ENCODE measurements at regions not wholly inside any gene's neighbourhood (a gene's known extent, or its start where the extent isn't known, plus 50 kb on each side); places are given as distances from the start of the nearest gene placed in this dataset.
"Not testable (repeated sequence)": the region's sequence is repeated elsewhere in the genome, so short reads cannot be mapped to it uniquely, and the experiment has no call there.

DNA sequence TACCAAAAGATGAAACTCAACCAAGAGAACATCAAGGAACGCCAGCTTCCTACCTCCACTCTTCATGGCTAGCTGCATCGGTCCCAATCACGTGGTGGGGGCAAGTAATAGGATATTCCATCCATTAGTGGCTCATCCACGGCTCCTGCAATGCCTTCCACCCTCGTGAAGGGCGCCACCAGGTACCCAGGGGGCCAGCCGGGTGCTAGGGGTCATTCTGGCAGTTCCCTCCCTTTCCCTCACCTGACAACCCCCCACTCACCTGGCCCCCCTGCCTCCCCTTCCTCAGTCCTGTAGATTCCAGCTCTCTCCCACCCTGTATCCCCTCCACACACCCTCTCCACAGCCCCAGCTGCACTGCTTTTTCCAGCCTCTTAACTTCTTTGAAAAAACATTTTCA, 161.9 kb downstream of the URI1 start:
- FAIRE-seq = no peak

- no peak for FAIRE-seq
Measured at GRCh38 chr19:30105316-30105715, 163.3 kb downstream of the URI1 start.

- no peak for FAIRE-seq
Measured at GRCh38 chr19:30105727-30106126, 163.7 kb downstream of the URI1 start.

DNA sequence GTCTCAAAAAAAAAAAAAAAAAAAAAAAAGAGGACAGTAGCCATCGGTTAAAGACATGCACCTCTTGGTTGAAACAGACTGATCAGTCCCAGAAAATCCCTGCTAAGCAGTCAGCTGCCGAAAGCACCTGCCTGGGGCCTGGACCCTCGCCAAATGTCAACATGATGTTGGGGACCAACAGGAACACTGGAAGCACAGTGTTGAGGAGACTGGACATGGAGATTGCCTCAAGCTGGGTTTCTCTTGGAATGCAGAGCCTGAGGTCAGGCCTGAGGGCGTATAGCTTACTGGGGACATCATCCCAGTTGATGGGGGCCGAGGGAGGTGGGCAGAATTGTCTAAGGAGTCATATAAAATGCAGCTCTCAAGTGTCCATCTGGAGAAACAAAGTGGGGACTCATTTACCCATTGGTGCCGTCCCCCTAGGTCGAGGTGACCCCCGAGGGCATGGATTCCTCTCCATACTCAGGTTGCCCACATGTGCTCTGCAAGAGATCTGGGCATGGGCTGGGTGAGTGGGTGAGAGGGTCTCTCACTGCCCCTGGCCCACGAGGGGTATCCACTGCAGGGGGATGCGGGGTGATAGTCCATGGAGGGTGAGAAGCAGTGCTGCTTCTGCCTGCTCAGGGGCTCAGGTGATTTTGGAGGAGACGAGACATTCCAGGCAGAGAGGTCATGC, 164.5 kb downstream of the URI1 start:
- FAIRE-seq = no peak

- FAIRE-seq = no peak
Measured at GRCh38 chr19:30107251-30107650, 165.2 kb downstream of the URI1 start.

DNA sequence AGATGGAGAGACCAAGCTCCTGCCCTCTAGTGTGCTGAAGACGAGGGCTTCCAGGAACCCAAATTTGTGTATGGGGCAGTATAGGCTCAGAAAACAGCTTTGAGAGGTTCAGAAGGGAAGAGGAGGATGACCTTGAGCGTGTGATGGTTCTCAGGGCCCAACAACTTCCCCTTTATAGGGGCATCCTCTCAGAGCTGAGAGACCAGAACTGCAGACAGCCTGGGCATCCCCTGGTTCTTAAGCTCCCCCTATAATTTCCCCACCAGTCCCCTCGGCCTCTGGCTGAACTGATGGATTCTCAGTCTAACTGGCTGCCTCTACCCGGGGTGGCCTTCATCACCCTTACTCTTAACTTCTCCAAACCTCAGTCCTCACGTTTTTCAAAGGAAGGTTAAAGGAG, 167.5 kb downstream of the URI1 start:
- FAIRE-seq = no peak

DNA sequence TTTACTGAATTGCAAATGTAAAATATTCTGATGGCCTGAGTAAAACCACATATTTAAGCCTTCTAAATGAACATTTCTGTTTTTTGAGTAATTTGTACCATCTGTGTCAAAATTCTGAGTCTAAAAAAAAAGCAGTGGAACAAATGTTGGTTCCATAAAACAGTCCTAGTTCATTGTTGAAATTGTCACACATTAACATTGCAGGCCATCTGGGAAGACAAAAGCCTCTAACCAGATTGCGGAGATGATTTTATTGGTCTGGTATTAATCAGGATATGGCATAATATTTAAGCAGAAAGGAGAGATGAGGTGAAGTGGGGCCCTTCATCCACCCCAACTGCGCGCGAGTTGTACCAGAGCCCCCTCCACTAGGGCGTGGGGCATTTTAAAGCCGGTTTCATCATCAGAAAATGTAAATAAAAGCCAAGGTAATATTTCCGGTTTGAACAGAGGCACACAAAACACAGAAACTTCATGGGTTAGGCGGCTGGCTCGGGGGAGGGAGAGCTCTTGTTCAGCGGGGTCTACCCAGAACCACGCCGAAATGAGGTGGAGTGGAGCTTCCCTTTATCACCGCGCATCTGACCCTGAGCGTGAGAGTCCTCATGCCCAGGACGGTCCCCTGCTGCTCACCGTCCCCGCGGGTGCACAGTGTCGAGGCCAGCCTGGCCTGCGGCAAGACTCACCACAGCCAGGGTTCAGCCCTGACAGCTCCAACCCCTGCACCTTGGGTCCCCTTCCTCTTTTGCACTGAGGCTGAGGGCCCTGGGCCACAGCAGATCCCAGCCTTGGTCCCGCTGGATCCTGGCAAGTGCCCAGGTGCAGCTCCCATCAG, 169.2 kb downstream of the URI1 start:
- FAIRE-seq = peak; percentile 39

- FAIRE-seq = no peak
Measured at GRCh38 chr19:30112171-30112570, 170.1 kb downstream of the URI1 start.

GRCh38 chr19:30112666-30113065, 170.6 kb downstream of the URI1 start:
- FAIRE-seq = no peak

DNA sequence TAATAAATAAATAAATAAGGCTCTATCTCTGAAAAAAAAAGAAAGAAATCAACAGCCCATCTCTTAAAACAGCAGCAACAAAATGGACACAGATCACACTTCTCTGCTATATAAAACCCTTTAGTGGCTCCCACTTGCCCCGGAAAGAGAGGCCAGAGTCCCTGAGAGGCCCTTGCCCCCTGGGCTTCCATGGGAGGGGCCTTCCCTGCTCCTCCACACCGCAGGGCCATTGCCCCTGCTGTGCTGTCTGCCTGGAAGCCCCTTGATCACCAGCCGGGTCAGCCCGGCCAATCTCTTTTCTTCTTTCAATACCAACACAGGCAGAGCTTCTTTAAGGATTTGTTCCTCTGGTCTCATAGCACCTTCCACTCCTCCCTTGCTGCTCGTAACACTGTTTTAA, 171.1 kb downstream of the URI1 start:
- FAIRE-seq = no peak

- FAIRE-seq = not testable (repeated sequence)
Measured at GRCh38 chr19:30114095-30114494, 172.1 kb downstream of the URI1 start.

GRCh38 chr19:30115947-30116346, 173.9 kb downstream of the URI1 start:
- no peak for FAIRE-seq

GRCh38 chr19:30116530-30116929, 174.5 kb downstream of the URI1 start:
- no peak for FAIRE-seq

- FAIRE-seq = no peak
Measured at GRCh38 chr19:30116984-30117555, 175.0 kb downstream of the URI1 start.

GRCh38 chr19:30117636-30118145, 175.7 kb downstream of the URI1 start:
- FAIRE-seq = no peak

- no peak for FAIRE-seq
Measured at GRCh38 chr19:30118221-30118620, 176.2 kb downstream of the URI1 start.

DNA sequence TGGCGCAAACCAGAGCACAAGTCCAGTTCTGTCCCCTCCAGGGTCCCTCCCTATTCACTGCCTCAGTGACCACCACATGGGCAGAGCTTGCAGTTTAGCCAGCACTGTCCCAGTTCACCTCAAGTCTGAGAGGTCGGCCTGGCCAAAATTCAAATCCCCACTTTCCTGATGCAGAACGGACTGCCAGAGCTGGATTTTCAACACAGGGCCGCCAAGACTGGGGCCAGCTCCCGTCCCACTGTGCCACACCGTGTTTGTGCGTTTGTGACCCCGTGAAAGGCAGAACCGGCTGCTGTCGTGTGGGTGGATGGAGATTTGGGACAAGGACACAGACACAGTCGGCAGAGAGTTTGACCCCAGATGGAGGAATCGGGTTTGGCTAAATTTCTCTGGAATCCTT, 176.7 kb downstream of the URI1 start:
- no peak for FAIRE-seq

GRCh38 chr19:30119180-30119908, 177.3 kb downstream of the URI1 start:
- FAIRE-seq = no peak

DNA sequence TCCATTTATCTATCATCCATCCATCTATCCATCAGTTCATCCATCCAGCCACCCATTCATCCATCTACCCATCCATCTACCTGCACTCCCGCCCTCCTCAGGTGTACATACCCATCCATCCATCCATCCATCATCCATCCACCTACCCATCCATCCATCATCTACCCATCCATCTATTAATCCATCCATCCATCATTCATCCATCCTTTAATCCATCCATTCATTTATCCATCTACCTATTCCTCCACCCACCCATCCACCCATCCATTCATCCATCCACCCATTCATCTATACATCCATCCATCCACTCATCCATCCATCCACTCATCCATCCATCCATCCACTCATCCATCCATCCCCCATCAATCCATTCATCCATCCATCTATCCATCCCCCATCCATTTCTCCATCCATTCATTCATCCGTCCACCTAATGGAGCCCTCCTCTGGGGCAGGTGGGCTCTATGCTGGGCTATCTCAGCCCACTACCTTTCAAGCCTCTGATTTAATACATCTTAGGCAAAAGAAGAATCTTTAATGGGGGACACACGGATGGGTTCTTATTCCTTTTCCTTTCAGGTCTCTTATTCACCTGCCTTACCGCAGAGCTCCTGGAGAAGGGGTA, 178.9 kb downstream of the URI1 start:
- FAIRE-seq = no peak

DNA sequence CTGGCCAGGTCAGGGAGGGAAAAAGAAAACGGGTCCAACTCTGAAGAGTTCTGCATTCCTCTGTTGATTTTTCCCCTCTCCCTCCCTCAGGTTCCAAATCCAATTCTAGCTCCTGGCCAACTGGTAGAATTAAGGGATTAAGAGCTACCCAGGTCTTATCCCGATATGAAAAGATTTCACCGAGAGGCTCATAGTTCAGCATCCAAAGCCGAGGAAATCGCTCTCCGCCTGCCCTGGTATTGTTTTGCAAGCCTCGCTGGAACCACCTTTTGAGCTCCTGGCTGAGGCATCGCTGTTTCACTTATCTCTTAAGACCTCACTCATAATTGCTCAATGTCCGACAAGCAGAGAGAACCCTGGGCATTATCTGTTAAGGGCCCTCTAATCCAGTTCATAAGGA, 180.4 kb downstream of the URI1 start:
- no peak for FAIRE-seq

DNA sequence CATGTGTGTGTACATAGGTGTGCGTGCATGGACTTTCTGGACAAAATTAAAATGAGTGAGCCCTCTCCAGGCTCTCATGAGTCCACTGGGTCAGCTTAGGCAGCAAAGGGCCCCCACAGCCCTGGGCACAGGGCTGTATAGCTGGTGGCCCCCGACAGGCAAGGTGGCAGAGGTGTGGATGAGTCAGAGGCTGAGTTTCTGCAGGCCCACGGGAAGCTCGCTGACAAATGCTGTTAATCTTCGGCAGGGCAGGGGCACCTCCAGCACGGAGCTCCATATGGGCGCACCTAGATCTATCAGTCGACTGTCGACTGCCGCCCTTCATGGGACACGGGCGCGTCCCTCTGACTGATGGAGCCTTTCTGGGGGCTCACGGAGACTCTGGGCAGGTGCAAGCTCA, 181.1 kb downstream of the URI1 start:
- no peak for FAIRE-seq

GRCh38 chr19:30123611-30124010, 181.6 kb downstream of the URI1 start:
- FAIRE-seq = no peak

- no peak for FAIRE-seq
Measured at GRCh38 chr19:30128211-30128610, 186.2 kb downstream of the URI1 start.

Measured in endometrium (tissue), 2 donors.